ENCODE measurements at regions not wholly inside any gene's neighbourhood (a gene's known extent, or its start where the extent isn't known, plus 50 kb on each side); places are given as distances from the start of the nearest gene placed in this dataset.
A peak's percentile ranks its signal among the peaks of the same experiment; 100 is the strongest.

DNA sequence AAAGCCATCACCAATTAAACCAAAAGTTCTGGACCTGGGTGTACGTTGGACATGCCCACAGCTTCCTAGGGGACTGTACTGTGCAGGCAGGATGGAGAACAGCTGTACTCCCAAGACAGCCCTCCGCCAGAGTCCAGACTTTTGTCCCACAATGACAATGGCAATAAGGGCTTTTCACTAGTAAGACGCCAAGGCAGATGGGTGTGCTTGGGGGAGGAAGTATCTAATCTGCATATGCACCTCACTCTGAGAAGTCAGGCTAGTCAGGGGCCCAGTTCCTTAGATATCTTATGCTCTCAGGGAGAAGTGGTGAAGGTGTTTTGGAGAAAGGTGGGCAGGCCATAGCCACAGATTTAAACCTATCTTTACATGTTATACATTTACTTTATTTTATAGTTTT is 85.1 kb upstream of the USP47 start:
- DNase-seq (ENCODE audit: low read depth): no peak

DNA sequence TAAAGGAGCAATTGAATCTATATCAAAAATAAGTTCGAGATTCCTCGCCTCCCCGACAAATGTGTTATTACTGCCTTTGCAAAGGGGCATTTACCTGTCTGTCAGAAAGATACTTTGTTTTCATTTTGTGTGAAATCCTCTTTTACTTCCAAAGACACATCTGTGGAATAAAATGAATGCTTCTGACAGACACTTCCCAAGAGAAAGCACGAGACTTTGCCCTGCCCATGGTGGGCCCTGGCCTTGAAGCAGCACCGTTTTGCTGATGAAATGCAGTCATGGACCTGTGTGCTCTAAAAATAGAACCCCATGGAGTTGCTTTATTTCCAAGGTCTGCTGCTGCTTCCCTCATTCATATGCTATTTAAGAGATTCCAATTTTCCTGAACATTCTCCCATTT is 85.9 kb upstream of the USP47 start:
- no peak for DNase-seq (ENCODE audit: low read depth)

DNA sequence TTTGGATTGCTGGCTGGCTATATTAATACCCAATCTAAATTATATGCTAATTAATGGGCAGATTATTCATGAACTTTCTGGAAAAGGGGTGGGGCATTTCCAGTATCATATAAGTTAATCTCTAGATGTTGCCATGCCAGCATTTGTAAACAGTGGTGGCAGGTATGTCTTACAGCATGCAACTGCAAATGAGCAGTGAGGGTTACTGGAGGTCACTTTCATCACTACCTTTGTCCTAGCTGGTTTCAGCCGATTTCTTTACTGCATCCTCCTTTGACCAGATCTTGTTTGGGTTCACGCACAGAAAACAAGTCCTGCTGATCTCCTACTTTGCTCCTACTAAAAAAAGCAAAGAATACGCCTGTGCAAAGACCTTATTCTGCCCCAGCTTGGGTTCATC is 89.1 kb upstream of the USP47 start:
- DNase-seq (ENCODE audit: low read depth): no peak

DNA sequence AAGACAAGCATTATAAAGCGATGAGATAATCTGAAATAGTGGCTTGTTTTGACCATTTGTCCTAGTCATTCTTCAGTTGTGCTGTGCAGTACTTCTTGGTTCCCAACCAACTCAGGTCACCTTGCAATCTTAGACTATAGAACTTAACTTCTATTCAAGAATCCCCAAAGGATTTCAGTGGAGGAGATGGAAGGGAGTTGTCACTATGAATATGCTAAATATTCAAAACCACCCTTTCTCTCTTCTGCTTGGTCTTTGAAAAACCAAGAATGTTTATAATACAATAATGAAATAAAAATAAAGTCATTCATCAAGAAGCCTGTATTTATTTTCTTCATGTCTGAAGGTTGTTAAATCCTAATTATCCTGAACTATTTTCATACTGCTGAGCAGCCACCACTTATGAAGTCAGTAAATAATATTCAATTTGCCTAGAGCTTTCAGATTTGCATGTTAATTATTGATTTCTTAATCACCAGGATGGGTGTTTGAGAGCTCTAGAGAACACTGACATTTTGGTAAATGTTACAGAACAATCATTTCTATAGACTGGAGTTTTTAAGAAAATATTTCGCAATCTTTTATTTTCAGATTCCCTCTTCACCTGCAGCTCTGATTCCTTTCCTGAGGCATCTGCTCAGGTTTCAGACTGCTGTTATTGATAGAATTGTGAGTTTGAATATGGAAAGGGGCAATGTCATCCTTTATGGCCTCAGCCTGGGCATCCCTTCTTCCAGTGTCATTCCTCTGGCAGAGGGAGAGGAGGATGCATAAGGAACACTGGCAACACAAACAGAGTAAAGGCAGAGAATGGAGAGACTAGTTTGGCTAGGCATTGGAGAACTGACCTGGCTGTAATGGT is 91.5 kb upstream of the USP47 start:
- no peak for DNase-seq (ENCODE audit: low read depth)

DNA sequence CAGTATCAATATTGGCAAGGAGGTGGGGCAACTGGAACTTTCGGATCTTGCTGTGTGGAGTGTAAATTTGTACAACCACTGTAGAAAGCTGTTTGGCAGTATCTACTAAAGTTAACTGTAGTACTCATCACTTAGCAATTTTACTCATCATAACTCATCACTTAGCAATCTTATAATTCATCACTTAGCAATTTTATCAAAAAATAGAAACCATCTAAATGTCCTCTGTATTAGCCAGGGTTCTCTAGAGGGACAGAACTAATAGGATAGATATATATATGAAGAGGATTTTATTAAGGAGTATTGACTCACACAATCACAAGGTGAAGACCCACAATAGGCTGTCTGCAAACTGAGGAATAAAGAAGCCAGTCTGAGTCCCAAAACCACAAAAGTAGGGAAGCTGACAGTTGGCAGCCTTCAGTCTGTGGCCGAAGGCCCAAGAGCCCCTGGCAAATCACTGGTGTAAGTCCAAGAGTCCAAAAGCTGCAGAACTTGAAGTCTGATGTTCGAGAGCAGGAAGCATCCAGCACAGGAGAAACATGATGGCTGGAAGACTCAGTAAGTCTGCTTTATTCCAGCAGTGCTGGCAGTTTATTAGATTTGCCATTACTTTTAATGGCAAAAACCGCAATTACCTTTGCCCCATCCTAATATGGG is 92.9 kb upstream of the USP47 start:
- peak; percentile 8 for DNase-seq (ENCODE audit: low read depth)

DNA sequence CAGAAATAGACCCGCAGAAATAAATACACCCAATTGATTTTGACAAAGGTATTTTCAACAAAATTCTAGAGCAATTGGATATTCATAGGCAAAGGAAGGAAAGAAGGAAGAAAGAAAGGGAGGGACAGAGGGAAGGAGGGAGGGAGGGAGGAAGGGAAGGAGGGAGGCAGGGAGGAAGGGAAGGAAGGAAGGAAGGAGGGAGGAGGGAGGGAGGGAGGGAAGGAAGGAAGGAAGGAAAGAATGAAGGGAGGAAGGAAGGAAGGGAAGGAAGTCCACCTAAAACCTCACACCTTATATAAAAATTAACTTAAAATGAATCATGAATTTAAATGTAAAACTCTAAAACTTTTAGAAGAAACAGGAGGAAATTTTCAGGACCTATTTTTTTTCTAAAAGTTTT is 94.2 kb upstream of the USP47 start:
- DNase-seq (ENCODE audit: low read depth): no peak

DNA sequence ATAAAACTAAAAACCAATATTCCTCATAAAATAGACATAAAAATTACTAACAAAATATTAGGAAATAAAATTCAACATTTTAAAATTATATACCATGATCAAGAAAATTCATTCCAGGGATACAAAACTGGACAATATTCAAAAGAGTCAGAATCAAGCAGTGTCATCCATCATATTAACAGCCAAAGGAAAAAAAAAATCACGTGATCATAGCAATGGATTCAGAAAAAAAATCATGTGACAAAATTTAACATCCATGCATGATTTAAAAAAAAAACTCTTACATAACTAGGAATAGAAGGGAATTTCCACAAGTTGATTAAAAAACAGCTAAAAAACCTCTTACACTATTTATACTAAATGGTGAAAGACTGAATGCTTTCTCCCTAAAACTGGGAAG is 95.3 kb upstream of the USP47 start:
- DNase-seq (ENCODE audit: low read depth): no peak

DNA sequence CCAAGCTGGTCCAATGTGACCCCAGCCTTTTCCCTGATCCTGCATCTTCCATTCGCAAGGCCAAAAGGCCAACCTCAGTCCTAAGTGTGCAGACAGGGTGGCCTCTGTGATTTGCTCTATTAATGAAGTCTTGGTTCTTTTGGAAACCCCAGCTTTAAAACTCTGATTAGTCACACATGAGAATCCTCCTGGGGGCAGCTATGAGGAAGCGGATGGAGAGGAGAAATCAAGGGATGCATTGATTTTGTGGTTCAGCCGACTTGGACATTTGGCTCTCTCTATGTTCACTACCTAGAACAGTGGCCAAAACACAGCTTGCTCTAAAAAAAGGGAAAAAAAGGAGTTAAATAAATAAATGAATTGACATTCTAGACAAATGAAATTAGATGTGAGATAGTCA is 98.6 kb upstream of the USP47 start:
- no peak for DNase-seq (ENCODE audit: low read depth)

DNA sequence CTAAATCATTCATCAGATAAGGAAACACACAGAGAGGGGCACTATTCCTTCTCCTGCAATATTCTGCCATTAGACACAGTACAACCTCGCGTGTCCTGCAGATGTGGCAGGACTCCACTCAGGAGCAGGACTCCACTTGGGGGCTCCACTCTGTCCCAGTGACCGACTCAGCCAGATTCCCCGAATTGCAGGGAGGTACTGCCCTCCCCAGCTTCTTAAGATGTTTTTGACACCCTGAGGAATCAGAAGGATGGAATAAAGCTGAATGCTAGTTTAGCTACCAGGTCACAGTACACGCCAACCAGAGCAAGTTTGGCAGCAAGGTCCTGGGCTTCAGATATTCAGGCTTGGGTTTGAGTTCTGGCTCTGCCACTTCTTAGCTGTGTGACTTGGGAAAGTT is 99.3 kb upstream of the USP47 start:
- no peak for DNase-seq (ENCODE audit: low read depth)

DNA sequence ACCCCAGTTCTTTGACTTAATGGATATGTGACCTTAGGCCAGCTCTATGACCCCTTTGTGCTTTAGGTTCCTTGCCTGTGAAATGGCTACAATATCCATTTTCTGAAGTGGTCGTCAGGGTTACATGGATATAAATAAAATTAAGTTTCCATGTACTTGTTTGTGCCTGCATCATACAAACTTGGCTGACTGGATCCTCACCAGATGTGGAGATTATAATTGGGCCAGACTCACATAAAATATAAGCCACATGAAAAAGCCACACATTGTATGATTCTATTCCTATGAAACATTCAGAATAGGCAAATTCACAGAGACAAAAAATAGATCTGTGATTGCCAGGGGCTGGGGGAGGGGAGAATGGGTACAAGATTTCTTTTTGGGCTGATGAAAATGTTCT is 100.9 kb upstream of the USP47 start:
- no peak for DNase-seq (ENCODE audit: low read depth)

DNA sequence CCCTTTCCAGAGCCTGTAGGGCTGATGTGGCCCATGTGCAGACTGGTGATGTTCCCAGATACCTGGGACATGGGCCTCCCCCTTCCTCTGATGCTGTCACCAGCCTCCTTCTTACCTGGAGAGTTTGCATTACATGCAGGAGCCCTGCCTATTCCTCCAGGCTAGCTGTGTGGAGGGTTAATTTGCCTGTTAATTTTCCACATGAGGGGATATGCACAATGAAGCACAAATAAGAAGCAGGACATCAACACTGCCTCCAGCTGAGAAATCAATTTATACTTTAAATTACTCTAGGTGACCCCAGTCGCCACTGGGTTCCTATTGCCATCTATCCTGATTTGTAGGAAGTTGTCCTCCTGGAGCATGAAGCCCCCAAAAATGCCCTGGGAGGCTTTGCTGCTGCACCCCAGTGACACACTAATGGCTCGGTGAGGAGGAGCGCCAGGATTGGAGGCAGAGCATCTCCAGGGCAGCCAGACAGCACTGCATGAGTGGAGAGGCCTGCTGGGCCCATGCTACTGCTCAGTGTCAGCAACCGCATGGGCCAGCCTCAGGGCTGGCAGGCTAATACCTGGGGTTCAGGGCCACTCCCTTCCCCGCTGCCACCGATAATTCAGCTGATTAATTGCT is 101.6 kb upstream of the USP47 start:
- no peak for DNase-seq (ENCODE audit: low read depth)

DNA sequence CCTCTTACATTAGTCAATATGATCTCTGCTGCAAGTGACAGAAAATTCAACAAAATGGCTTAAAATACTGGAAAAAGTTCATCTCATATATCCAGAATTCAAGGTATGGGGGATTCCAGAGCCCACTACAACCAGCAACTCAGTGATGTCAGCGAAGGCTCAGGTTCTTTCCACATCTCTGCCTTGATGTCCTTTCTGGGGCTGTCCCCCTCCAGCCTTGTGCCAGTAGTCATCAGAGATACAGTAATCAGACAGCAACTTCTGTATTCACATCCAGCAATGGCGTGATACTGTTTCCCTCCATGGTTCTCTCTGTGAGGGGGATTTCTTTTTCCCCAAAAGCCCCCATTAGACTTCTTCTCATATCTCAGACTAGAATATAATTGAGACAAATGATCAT is 103.4 kb upstream of the USP47 start:
- no peak for DNase-seq (ENCODE audit: low read depth)

DNA sequence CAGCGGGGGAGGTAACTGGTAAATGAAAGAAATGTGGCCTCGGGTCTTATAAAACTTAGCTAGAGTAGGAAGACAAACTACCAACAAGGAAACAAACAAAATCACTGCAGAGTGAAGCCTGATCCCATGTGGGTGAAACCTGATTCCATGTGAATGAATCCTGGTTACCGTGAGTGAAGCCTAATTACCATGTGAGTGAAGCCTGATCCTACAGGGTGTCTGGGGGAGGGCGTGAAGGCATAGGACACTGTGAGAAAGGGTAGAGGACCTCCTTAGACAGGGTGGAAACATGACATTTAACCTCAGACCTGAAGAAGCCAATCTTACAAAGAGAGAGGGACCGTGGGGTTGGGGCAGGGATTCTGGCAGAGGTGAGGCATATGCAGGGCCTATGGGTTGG is 106.2 kb upstream of the USP47 start:
- no peak for DNase-seq (ENCODE audit: low read depth)

DNA sequence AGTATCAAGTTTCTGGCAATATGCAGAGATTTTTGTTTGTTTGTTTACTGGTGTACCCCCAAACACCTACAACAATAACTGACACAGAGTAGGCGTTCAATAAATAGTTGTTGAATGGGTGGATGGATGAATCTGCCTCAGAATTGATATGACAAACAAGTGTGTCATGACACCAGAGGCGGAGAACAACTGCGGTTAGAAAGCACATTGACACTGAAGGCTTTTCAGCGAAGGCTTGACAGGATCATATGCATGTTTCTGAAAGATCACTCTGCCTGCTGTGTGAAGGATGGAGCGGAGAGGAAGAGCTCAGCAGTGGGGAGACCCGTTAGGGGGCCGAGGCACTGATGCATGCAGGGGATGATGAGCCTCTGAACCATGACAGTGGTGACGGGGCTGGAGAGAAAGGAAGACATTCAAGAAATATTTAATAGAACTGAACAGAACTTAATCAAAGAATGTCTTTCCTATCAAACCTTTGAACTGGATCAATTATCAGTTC is 108.5 kb upstream of the USP47 start:
- DNase-seq (ENCODE audit: low read depth): no peak

DNA sequence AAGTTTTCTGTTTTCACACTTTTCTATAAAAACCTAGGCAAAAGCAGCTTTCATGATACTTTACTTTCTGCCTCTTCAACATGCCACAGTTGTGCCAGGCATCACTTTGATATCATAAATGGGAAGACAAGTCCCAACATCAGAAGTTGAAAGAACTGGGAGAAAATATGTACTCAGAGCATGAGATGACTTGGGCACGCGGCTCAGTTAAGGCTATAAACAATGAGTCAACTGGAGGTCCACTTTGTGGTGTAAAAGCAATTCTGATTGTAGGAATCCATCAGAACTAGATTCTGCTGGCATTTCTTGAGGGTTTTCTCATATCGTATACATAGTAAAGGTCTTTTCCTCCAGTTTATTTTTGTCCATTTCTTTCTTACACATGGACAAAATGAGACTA is 109.7 kb upstream of the USP47 start:
- no peak for DNase-seq (ENCODE audit: low read depth)

DNA sequence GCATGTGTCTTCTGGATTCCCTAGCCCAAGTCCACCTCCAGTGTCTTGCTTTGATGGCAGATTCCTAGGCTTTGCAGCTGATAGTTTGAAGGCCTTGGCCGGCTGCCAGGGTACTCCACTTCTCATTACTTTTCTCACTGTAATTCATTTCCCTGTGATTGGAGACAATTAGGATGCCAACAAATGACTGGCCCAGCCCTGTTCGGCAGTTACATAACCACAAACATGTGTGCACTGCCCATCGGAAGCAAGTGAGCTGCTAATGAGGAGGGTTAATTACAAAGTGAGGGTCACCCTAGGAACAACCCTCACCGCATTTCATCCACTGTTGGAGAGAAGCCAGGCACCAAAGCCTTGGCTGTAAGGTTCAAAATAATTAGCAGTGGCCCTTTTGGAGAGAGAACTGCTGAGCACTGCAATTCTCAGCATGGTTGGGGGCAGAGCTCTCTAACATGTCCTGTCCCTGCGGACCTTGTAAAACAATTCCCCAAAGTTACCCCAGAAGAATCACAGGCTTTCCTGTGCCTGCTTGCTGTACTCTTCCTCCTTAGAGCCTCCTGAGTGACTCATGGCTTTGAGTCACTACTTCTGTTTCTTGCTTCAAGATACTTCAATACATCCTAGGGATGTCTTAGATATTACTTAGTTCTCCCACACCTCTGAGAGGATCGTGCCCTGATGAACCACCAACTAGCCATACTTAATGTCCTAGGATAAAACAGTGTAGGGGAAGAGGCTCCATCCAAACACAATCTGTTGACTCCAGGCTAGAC is 109.7 kb upstream of the GALNT18 start:
- DNase-seq (ENCODE audit: low read depth): peak; percentile 31

DNA sequence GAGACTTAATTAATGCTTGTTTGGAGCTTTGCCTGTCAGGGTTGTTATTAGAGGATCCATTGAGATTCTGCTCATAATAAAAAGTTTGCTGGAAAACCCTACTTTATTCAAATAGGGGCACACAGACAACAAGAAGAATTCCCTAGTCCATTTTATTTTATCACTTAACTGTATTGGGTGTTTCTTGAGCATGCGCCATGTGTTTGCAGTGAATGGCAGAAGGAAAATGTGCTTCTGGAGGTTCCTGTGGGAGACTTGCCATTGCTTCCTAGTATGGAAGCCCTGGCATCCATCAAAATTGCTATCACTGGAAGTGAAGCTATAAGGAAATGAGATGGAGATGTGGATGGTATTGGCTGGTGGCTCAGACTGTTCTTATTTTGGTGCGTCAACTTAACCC is 106.6 kb upstream of the GALNT18 start:
- DNase-seq (ENCODE audit: low read depth): no peak

DNA sequence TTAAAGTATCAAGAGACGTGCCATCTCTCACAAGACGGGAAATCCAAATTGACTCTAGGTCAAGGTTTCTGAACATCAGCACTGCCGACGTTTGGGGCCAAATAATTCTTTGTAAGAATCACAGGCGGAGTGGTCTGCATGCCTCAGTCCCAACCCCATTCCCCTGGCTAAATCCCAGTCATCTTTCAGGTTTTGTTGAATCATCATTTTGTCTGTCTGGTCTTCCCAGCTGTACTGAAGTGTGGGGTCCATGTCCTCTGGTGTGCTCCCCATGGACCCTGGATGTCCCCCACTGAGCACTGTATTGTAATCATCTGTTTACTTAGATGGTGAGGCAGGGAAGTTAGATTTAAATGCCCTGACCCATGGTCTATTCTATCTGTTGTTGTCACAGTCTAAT is 103.6 kb upstream of the GALNT18 start:
- no peak for DNase-seq (ENCODE audit: low read depth)

DNA sequence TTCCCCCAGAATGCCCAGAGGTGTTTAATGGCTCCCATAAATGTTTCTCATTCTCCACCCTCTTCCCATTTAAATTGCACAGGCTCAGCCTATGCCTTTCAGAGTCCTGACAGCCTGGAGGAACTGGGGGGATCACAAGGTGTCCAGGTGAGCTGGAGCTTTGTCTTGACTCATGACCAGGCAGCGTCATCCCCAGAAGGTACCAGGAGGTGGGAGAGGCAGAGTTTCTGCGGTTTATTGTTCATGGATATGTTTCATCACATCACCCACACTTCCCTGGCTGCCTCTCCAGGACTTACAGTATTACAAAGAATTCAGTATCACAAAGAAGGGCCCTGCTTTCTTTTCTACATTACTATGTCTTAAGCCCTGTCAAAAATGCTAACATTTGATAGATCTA is 103.2 kb upstream of the GALNT18 start:
- DNase-seq (ENCODE audit: low read depth): no peak

DNA sequence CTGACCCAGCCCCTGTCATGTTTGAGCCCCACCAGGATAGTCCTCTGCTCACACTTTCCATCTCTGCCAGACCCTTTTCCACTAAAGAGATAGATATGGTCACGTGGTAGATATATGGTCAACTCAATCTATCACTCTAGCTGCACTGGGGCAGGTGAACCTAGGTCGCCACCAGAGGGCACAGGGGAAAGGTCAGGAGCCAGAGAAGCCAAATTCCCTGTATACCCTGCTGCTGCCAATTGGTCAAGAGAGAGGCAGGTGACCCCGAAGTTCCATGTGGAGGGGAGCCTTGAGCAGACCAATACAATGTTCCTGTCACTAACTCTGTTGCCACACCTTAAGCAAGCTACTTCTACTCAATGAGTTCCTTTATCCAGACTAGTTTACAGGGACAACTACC is 101.1 kb upstream of the GALNT18 start:
- DNase-seq (ENCODE audit: low read depth): no peak

DNA sequence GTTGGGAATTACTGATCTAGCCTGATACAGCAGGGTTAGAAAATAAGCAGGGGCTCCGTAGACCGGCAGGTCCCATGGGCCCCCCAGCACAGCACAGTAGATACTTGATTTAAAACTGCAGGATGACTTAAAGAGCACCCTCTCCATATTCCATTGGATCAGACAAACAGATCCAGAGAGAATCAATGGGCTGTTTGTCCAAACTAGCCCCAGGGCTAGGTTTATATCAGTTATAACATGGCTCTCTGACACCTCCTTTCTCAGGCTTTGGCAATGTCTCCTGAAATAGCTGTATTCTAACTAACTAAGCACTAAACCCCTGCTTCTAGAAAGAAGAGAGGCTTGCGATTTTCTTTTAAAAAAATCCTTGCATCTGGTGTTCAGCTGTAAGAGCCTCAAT is 100.4 kb upstream of the GALNT18 start:
- DNase-seq (ENCODE audit: low read depth): no peak

DNA sequence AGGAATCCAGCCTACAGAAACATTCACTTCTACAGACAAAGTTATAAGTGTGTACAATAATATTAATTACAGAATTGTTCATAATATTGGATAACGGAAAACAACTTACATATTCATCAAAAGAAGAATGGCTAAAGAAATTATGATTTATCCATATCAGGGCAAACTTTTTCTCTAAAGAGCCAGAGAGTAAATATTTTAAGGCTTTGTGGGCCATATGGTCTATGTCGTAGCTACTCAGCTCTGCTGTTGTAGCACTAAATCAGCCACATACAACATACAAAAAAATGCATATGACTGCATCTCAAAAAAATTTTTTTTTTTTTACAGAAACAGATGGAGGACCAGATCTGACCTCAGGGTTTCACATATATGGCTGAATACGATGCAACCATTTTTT is 96.7 kb upstream of the GALNT18 start:
- DNase-seq (ENCODE audit: low read depth): no peak

All from non-pigmented ciliary epithelial cell (primary cell).